ENCODE measurements at regions not wholly inside any gene's neighbourhood (a gene's known extent, or its start where the extent isn't known, plus 50 kb on each side); places are given as distances from the start of the nearest gene placed in this dataset.

DNA sequence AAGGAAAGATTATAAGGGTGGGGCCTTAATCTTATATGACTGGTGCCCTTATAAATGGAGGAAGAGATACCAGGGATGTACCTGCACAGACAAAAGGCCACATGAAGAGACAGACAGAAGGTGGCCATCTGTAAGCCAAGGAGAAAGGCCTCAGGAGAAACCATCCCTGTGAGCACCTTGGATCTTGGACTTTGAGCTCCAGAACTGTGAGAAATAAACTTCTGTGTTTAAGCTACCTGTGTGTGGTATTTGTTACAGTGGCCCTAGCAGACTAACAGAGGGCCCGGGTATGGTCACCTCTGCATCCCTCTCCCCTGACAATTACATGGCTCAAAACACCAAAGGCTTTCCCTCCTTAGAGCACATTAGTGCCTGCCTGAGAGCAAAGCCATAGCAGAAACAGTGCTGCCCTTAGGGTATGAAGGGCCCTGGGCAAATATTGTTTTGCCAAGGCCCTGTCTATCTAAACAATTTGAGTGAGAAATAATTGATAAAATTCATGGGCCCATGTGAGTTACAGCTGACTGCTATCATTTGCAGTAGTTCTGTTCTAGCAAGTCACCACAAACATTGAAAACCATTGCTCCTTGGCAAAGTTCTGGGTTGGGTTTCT is 109.3 kb upstream of the MYCN start:
- ATAC-seq, result no peak
- no peaks in the 10 kb centered on the region for H3K9me3 ChIP-seq
- WGBS, 2 donors, result 58 to 67% methylated on average over 1 of the region's 1 CpG
- H3K27ac ChIP-seq, result no peak overlapping the region
- intact Hi-C loops (cut with DNase I), result no loop called here
- TF ChIP-seq CTCF (IDR thresholded peaks at IDR 0.05), result no peak
- no peak for FAIRE-seq
- H3K4me1 ChIP-seq, result no peaks in the 10 kb centered on the region
- H3K27me3 ChIP-seq, result no peaks in the 10 kb centered on the region
- no peak overlapping the region for H3K4me3 ChIP-seq
- no peak for DNase-seq
- H3K36me3 ChIP-seq, result no peaks in the 10 kb centered on the region

DNA sequence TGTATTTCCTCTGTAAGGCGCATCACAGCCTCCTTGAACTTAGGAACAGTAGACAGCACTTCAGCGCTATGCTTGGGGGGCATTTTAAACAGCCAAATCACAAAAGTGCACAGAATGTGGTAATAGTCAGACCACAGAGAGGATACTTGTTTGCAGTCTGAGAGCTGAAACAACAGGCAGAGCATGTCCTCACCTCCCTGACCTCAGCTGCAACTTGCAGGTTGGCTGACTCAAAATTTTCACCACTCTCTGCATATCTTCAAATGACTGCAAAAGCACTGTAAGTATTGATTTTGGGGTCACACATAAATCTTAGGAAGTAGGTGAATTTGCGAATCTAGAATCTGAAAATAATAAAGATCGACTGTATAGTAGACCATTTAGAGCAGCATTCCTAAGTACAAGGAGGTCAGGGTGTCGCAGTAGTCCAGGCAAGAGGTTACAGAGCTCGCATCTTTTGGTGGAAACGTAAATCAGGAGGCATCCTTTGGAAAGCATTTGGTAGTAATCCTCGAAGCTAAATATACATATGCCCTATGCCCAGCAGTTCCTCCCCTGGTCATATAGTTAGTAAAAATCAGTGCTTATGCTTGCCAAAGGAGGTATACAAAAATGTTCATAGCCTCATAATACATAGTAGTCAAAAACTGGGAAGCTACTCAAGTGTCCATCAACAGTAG is 108.2 kb upstream of the MYCN start:
- Histone ChIP-seq H3K27ac (no peak overlapping the region), H3K4me1 (no peaks in the 10 kb centered on the region), H3K9me3 (no peaks in the 10 kb centered on the region), H3K4me3 (no peak overlapping the region), H3K27me3 (no peaks in the 10 kb centered on the region), H3K36me3 (no peaks in the 10 kb centered on the region)
- FAIRE-seq, result no peak
- intact Hi-C loops (cut with DNase I), result no loop called here
- no peak for TF ChIP-seq CTCF (IDR thresholded peaks at IDR 0.05)
- no peak for DNase-seq
- ATAC-seq, result no peak
- WGBS, 2 donors, result 83 to 91% methylated on average over 8 of the region's 8 CpGs

- intact Hi-C loops (cut with DNase I), result no loop called here
- DNase-seq (no peak), FAIRE-seq (no peak), ATAC-seq (no peak)
- TF ChIP-seq CTCF (IDR thresholded peaks at IDR 0.05), result no peak
- Histone ChIP-seq H3K27ac (no peak overlapping the region), H3K9me3 (no peaks in the 10 kb centered on the region), H3K4me3 (no peak overlapping the region), H3K36me3 (no peaks in the 10 kb centered on the region), H3K27me3 (no peaks in the 10 kb centered on the region), H3K4me1 (no peaks in the 10 kb centered on the region)
- 74 to 75% methylated on average over 9 of the region's 9 CpGs for WGBS, 2 donors
Observed at GRCh38 chr2:15832849-15833680, 107.3 kb upstream of the MYCN start.

- Histone ChIP-seq H3K9me3 (no peaks in the 10 kb centered on the region), H3K27me3 (no peaks in the 10 kb centered on the region), H3K4me1 (no peaks in the 10 kb centered on the region), H3K36me3 (no peaks in the 10 kb centered on the region), H3K4me3 (no peak overlapping the region), H3K27ac (no peak overlapping the region)
- 75 to 76% methylated on average over 3 of the region's 3 CpGs for WGBS, 2 donors
- FAIRE-seq, result no peak
- TF ChIP-seq CTCF (IDR thresholded peaks at IDR 0.05), result no peak
- intact Hi-C loops (cut with DNase I), result no loop called here
- DNase-seq, result no peak
- ATAC-seq, result no peak
Observed at GRCh38 chr2:15833731-15834130, 106.6 kb upstream of the MYCN start.
